OCI-LY7 (cell line): ENCODE measurements at regions not wholly inside any gene's neighbourhood (a gene's known extent, or its start where the extent isn't known, plus 50 kb on each side); places are given as distances from the start of the nearest gene placed in this dataset. TPM values are rescaled to one million over a fixed set of nuclear protein-coding genes. Genes with fewer than 3 reads are reported as not detected.
"Not testable (repeated sequence)": the region's sequence is repeated elsewhere in the genome, so short reads cannot be mapped to it uniquely, and the experiment has no call there.

ENCODE experiments used
- BruUV-seq: library from RNA; stranded (reverse); fragments of 400-500 nt; replicated peaks from 2 replicates; lab custom pipeline; 2021; lab: Mats Ljungman, UMichigan
- CTCF ChIA-PET: fragments of 300-600 bp; sonication (Branson Sonifier 250); formaldehyde crosslinking; loops from one replicate; lab custom pipeline; 2022; ENCODE audit warnings: antibody characterized with exemption; ENCODE audit not compliant: unreplicated experiment; lab: Charles Lee
- POLR2A ChIA-PET: fragments of 300-600 bp; sonication (Branson Sonifier 250); formaldehyde crosslinking; loops from one replicate; lab custom pipeline; 2022; ENCODE audit warnings: antibody characterized with exemption; lab: Charles Lee
- DNase-seq: peaks from one replicate; pipeline ENCODE4 v3.0.0-alpha.2; 2015; ENCODE audit warnings: low spot score
- H2AFZ ChIP-seq: fragments of 200-600 bp; sonication (generic), shearing (Covaris generic); 2 replicates; pipeline ENCODE4 v1.6.1; 2014; ENCODE audit warnings: mild to moderate bottlenecking, antibody characterized with exemption, low read length, moderate library complexity
- H3K27ac ChIP-seq: fragments of 200-600 bp; sonication (generic); 2 replicates; pipeline ENCODE4 v1.5.1; 2014; ENCODE audit warnings: mixed run types, low read depth, mild to moderate bottlenecking, moderate library complexity, low read length, inconsistent platforms; ENCODE audit not compliant: poor library complexity, severe bottlenecking
- H3K36me3 ChIP-seq: fragments of 200-600 bp; sonication (generic); 2 replicates; pipeline ENCODE4 v1.6.1; 2014; ENCODE audit warnings: mild to moderate bottlenecking, antibody characterized with exemption, low read length, moderate library complexity, mixed read lengths; ENCODE audit not compliant: insufficient read depth
- H3K4me1 ChIP-seq: fragments of 200-600 bp; sonication (generic); 2 replicates; pipeline ENCODE4 v1.5.1; 2014; ENCODE audit warnings: mild to moderate bottlenecking, low read length; ENCODE audit not compliant: insufficient read depth, poor library complexity, severe bottlenecking
- H3K4me2 ChIP-seq: fragments of 200-600 bp; sonication (generic); 2 replicates; pipeline ENCODE4 v1.6.1; 2014; ENCODE audit warnings: mild to moderate bottlenecking, low read length
- H3K4me3 ChIP-seq: fragments of 200-600 bp; sonication (generic); 2 replicates; pipeline ENCODE4 v1.5.1; 2014; ENCODE audit warnings: mild to moderate bottlenecking, low read depth, low read length; ENCODE audit not compliant: poor library complexity, severe bottlenecking
- H3K79me2 ChIP-seq: fragments of 200-600 bp; sonication (generic); 2 replicates; pipeline ENCODE4 v1.6.1; 2016; ENCODE audit warnings: low read depth, mild to moderate bottlenecking, low read length, moderate library complexity, mixed read lengths; ENCODE audit not compliant: insufficient read depth
- H3K9me2 ChIP-seq: fragments of 200-600 bp; sonication (generic); 2 replicates; pipeline ENCODE4 v1.6.1; 2016; ENCODE audit warnings: mild to moderate bottlenecking, low read length, mixed read lengths; ENCODE audit not compliant: insufficient read depth
- H3K9me3 ChIP-seq: fragments of 200-600 bp; sonication (generic); 2 replicates; pipeline ENCODE4 v1.6.1; 2014; ENCODE audit warnings: mild to moderate bottlenecking, mixed run types, low read length, mixed read lengths
- H4K20me1 ChIP-seq: fragments of 200-600 bp; sonication (generic); 2 replicates; pipeline ENCODE4 v1.6.1; 2014; ENCODE audit warnings: mild to moderate bottlenecking, antibody characterized with exemption, low read length, moderate library complexity, mixed read lengths; ENCODE audit not compliant: insufficient read depth
- intact Hi-C: fragments of 100-400 bp; cut with micrococcal nuclease; formaldehyde crosslinking; loops from one replicate; pipeline ENCODE4 v1.10.0; 2022; ENCODE audit not compliant: unreplicated experiment
- small RNA-seq: library from RNA; depleted of rRNA; stranded (forward); fragments of <200 nt; gene quantifications from one replicate; pipeline ENCODE3, GENCODE V24; 2014

GRCh38 chr12:8404341-8404740 lies 51.4 kb upstream of the CLEC6A start:
- H3K9me2 ChIP-seq, H3K9me3 ChIP-seq, H3K4me3 ChIP-seq, H3K4me1 ChIP-seq, H3K79me2 ChIP-seq, H3K36me3 ChIP-seq, H3K27ac ChIP-seq, POLR2A ChIA-PET, DNase-seq, H3K4me2 ChIP-seq, CTCF ChIA-PET, H2AFZ ChIP-seq, BruUV-seq, intact Hi-C loops, H4K20me1 ChIP-seq: not testable (repeated sequence)

Small RNAs in the stretch of these regions (small RNA-seq; reads per million reads assigned to genes)
- not detected for gene AC092745.3
